ENCODE measurements at regions not wholly inside any gene's neighbourhood (a gene's known extent, or its start where the extent isn't known, plus 50 kb on each side); places are given as distances from the start of the nearest gene placed in this dataset.

DNA sequence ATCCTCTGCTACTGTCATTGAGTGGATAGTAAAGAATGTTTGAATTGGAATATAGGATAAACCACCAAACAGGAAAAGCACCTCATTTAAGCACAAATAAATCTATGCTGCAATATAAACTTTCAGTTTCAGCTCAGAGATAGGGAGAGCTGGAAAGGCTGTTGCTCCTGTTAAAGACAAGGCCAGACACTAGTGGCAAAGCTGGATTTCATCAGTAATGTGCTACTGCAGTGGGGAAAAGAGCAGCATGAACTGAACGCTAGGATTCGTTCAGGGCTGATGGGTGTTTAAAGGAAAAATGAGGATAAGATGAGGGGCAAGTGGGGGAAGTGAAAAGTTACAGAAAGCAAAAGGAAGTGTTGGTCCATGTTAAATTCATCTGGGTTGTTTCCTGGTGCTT is 775.4 kb upstream of the COBL start:
- no peak for DNase-seq (ENCODE audit: low read depth in 6 of 9, low spot score in 9 of 9)
- Histone ChIP-seq H3K4me3 (ENCODE audit: low read length in 2 of 2) (no peak overlapping the region), H3K27me3 (ENCODE audit: control insufficient read depth in 2 of 2, insufficient read depth in 1 of 2, low read length in 1 of 2) (peaks cover 0 to 11% of the 10 kb centered on the region in 2 donors), H3K27ac (ENCODE audit: low read depth in 1 of 2, low read length in 1 of 2) (no peak overlapping the region), H3K9me3 (ENCODE audit: control insufficient read depth in 2 of 2, insufficient read depth in 1 of 2, low read length in 1 of 2) (peaks cover 0 to 9% of the 10 kb centered on the region in 2 donors), H3K4me1 (ENCODE audit: control insufficient read depth in 2 of 2, insufficient read depth in 2 of 2, low read length in 2 of 2) (no peaks in the 10 kb centered on the region), H3K36me3 (ENCODE audit: control insufficient read depth in 2 of 2, insufficient read depth in 2 of 2, low read length in 1 of 2) (no peaks in the 10 kb centered on the region)
- WGBS: 89% methylated on average over 2 of the region's 2 CpGs

DNA sequence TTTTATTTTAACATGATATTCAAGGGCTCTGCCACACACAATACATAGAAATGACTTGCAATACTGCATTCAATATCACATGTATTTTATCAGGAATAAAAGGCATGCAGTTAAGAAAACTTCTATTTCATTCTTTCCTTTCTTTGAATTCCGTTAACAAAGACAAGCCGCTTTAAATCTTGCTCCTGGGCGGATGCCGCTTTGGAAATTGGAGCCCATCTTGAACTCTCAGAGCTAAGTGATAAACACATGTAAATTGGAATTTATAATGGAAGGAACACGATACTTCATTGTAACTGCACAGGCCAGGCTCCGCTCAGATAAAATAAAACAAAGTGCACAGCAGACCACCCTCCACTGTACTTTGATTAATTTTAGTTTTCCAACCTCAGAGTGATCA is 774.5 kb upstream of the COBL start:
- Histone ChIP-seq H3K36me3 (ENCODE audit: control insufficient read depth in 2 of 2, insufficient read depth in 2 of 2, low read length in 1 of 2) (no peaks in the 10 kb centered on the region), H3K27me3 (ENCODE audit: control insufficient read depth in 2 of 2, insufficient read depth in 1 of 2, low read length in 1 of 2) (peaks cover 0 to 11% of the 10 kb centered on the region in 2 donors), H3K4me1 (ENCODE audit: control insufficient read depth in 2 of 2, insufficient read depth in 2 of 2, low read length in 2 of 2) (no peaks in the 10 kb centered on the region), H3K9me3 (ENCODE audit: control insufficient read depth in 2 of 2, insufficient read depth in 1 of 2, low read length in 1 of 2) (peaks cover 0 to 4% of the 10 kb centered on the region in 2 donors), H3K4me3 (ENCODE audit: low read length in 2 of 2) (no peak overlapping the region), H3K27ac (ENCODE audit: low read depth in 1 of 2, low read length in 1 of 2) (no peak overlapping the region)
- WGBS: 88% methylated on average over 6 of the region's 6 CpGs
- no peak for DNase-seq (ENCODE audit: low read depth in 6 of 9, low spot score in 9 of 9)

DNA sequence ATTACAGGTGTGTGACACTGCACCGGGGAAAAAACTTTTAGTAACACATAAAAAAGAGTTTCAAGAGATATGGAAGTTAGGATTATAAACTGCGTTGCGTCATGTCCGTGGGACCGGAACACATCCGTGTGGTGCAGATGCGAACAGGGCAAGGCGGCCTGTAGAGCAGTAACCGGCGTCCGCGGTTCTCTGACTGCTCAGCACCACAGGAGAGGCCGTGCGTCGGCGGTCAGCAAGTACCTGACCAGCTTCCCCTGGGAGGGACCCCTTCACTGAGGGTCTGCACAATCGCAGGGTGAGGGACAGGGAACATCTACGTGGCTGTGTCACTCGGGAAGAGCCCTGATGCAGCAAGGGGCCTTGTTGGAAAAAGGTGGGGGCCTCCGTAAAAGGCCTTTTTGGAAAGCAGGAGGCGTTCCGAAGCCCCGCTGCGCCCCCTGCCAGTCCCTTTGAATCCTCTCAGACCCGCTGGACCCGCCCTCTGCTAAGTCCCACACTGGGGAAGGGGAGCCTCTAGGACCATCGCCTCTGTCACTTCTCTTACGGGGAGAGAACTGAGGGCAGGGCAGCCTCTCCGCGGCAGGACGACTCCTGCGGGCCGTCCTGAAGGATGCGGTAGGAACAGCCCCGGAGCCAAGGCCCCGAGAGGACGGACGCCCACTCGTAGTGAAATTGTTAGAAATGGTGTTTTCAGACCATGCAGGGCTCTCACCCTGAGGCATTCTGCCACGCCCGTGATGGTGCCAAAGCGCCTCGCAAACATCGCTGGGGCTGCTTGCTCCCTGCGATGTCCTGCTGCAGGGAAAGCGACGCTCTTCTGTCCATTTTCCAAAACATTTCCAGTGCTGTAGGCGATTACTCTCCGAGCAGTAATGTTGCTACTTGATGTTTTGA is 771.6 kb upstream of the COBL start:
- WGBS: 13% methylated on average over 49 of the region's 49 CpGs
- Histone ChIP-seq H3K27me3 (ENCODE audit: control insufficient read depth in 2 of 2, insufficient read depth in 1 of 2, low read length in 1 of 2) (peaks cover 0 to 11% of the 10 kb centered on the region in 2 donors), H3K36me3 (ENCODE audit: control insufficient read depth in 2 of 2, insufficient read depth in 2 of 2, low read length in 1 of 2) (no peaks in the 10 kb centered on the region), H3K27ac (ENCODE audit: low read depth in 1 of 2, low read length in 1 of 2) (no peak overlapping the region), H3K4me1 (ENCODE audit: control insufficient read depth in 2 of 2, insufficient read depth in 2 of 2, low read length in 2 of 2) (no peaks in the 10 kb centered on the region), H3K4me3 (ENCODE audit: low read length in 2 of 2) (no peak overlapping the region), H3K9me3 (ENCODE audit: control insufficient read depth in 2 of 2, insufficient read depth in 1 of 2, low read length in 1 of 2) (peaks cover 0 to 4% of the 10 kb centered on the region in 2 donors)
- DNase-seq (ENCODE audit: low read depth in 6 of 9, low spot score in 9 of 9): no peak

DNA sequence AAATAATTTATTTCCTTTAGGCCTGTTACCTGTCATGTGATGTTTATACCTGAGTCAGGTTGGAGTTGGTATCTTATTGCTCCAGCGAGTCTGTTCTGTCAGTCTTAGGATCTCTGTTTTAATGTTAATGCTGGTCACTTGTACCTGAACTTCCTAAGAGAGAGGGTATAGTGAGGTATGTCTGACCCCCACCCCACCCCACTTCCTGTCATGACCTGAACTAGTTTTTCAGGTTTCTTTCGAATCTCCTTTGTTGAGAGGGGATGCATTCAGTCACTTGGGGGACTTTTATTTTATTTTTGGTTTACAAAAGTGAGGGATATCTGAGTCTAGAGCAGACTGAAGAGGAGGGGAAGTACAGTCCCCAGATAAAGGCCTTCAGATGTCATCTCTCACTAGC is 769.0 kb upstream of the COBL start:
- Histone ChIP-seq H3K27ac (ENCODE audit: low read depth in 1 of 2, low read length in 1 of 2) (no peak overlapping the region), H3K4me1 (ENCODE audit: control insufficient read depth in 2 of 2, insufficient read depth in 2 of 2, low read length in 2 of 2) (no peaks in the 10 kb centered on the region), H3K9me3 (ENCODE audit: control insufficient read depth in 2 of 2, insufficient read depth in 1 of 2, low read length in 1 of 2) (peaks cover 0 to 7% of the 10 kb centered on the region in 2 donors), H3K4me3 (ENCODE audit: low read length in 2 of 2) (no peak overlapping the region), H3K27me3 (ENCODE audit: control insufficient read depth in 2 of 2, insufficient read depth in 1 of 2, low read length in 1 of 2) (peaks cover 0 to 11% of the 10 kb centered on the region in 2 donors), H3K36me3 (ENCODE audit: control insufficient read depth in 2 of 2, insufficient read depth in 2 of 2, low read length in 1 of 2) (no peaks in the 10 kb centered on the region)
- 55% methylated on average over 2 of the region's 2 CpGs for WGBS
- no peak for DNase-seq (ENCODE audit: low read depth in 6 of 9, low spot score in 9 of 9)

DNA sequence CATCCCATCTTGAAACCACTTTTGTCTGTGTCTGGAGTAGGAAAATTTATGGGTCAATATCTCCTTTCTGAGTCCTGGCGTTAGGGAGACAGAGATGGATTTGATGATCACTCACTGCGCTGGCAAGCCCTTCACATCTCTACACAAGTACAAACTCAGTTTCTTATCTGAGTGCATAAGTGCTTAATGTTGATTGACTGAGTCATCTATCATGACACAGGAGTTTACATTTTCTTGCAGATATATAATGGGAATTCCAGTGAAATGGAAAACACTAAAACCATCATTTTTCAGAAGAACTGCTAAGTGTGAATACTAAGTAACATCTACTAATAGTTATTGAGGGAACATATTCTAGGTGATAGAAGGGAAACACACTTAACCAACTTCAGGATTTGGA is 763.9 kb upstream of the COBL start:
- no peaks in the 10 kb centered on the region for H3K27me3 ChIP-seq (ENCODE audit: control insufficient read depth in 2 of 2, insufficient read depth in 1 of 2, low read length in 1 of 2)
- no peak for DNase-seq (ENCODE audit: low read depth in 6 of 9, low spot score in 9 of 9)
- peaks cover 0 to 3% of the 10 kb centered on the region in 2 donors for H3K9me3 ChIP-seq (ENCODE audit: control insufficient read depth in 2 of 2, insufficient read depth in 1 of 2, low read length in 1 of 2)
- H3K36me3 ChIP-seq (ENCODE audit: control insufficient read depth in 2 of 2, insufficient read depth in 2 of 2, low read length in 1 of 2): no peaks in the 10 kb centered on the region
- H3K27ac ChIP-seq (ENCODE audit: low read depth in 1 of 2, low read length in 1 of 2): no peak overlapping the region
- 62% methylated on average over 2 of the region's 2 CpGs for WGBS
- H3K4me3 ChIP-seq (ENCODE audit: low read length in 2 of 2): no peak overlapping the region
- H3K4me1 ChIP-seq (ENCODE audit: control insufficient read depth in 2 of 2, insufficient read depth in 2 of 2, low read length in 2 of 2): no peaks in the 10 kb centered on the region

DNA sequence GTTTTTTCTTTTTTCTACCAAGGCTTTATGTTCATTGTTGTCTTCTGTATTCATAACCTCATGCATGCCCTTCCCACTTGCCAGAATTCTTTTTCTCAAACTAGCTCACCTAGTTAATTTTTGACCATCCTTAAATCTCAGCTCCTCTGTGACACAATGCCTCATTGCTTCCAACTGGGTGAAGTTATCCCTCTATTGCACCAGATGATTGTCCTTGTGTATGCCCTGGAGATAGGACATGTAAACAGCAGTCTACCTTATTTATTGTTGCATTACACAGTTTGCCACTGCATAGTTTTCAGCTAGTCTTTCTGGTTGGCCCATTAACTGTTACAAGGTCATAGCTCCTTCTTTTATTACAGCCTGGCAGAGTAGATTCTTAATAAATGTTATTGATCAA is 763.1 kb upstream of the COBL start:
- Histone ChIP-seq H3K27ac (ENCODE audit: low read depth in 1 of 2, low read length in 1 of 2) (no peak overlapping the region), H3K4me3 (ENCODE audit: low read length in 2 of 2) (no peak overlapping the region), H3K9me3 (ENCODE audit: control insufficient read depth in 2 of 2, insufficient read depth in 1 of 2, low read length in 1 of 2) (peaks cover 0 to 3% of the 10 kb centered on the region in 2 donors), H3K36me3 (ENCODE audit: control insufficient read depth in 2 of 2, insufficient read depth in 2 of 2, low read length in 1 of 2) (no peaks in the 10 kb centered on the region), H3K4me1 (ENCODE audit: control insufficient read depth in 2 of 2, insufficient read depth in 2 of 2, low read length in 2 of 2) (no peaks in the 10 kb centered on the region), H3K27me3 (ENCODE audit: control insufficient read depth in 2 of 2, insufficient read depth in 1 of 2, low read length in 1 of 2) (no peaks in the 10 kb centered on the region)
- DNase-seq (ENCODE audit: low read depth in 6 of 9, low spot score in 9 of 9): no peak

DNA sequence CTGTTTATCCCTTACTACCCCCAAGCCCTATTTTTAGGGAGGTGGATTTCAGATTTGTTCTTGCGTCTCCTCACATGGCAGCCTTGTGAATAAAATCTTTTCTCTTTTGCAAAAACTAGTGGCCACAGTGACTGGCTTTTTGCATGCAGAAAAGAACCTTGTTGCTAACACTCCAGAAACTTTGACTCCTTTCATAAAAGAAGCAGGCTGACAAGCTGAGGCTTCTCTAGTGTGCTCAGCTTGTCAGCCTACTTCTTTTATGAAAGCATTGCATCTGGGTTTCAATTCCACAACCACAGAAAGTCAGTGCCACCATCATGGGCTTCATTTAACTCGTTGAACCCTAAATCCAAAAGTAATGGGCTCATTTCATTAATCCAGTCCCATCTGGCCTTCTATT is 761.0 kb upstream of the COBL start:
- Histone ChIP-seq H3K9me3 (ENCODE audit: control insufficient read depth in 2 of 2, insufficient read depth in 1 of 2, low read length in 1 of 2) (peaks cover 0 to 3% of the 10 kb centered on the region in 2 donors), H3K27ac (ENCODE audit: low read depth in 1 of 2, low read length in 1 of 2) (no peak overlapping the region), H3K27me3 (ENCODE audit: control insufficient read depth in 2 of 2, insufficient read depth in 1 of 2, low read length in 1 of 2) (no peaks in the 10 kb centered on the region), H3K4me3 (ENCODE audit: low read length in 2 of 2) (no peak overlapping the region), H3K36me3 (ENCODE audit: control insufficient read depth in 2 of 2, insufficient read depth in 2 of 2, low read length in 1 of 2) (no peaks in the 10 kb centered on the region), H3K4me1 (ENCODE audit: control insufficient read depth in 2 of 2, insufficient read depth in 2 of 2, low read length in 2 of 2) (no peaks in the 10 kb centered on the region)
- WGBS: 87% methylated on average over 2 of the region's 2 CpGs
- DNase-seq (ENCODE audit: low read depth in 6 of 9, low spot score in 9 of 9): no peak

DNA sequence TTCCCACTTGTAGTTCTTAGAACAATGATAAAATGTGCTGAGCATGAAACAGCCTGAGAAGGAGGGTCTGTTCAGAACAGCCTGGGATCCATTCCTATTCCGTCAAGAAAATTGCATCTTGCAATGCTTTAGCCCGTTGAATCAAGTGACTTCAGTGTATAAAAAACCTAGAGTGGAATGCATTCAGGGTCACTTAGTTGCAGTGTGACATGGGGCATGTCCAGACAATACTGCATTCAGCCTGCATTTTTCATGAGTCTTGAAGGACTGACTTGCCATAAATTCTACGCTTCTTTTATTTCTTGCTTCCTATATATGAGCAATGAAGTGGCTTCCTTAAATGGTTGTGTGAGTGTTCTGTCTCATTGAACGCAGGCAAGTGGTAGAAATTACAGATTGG is 758.3 kb upstream of the COBL start:
- Histone ChIP-seq H3K4me3 (ENCODE audit: low read length in 2 of 2) (no peak overlapping the region), H3K36me3 (ENCODE audit: control insufficient read depth in 2 of 2, insufficient read depth in 2 of 2, low read length in 1 of 2) (no peaks in the 10 kb centered on the region), H3K27ac (ENCODE audit: low read depth in 1 of 2, low read length in 1 of 2) (no peak overlapping the region), H3K4me1 (ENCODE audit: control insufficient read depth in 2 of 2, insufficient read depth in 2 of 2, low read length in 2 of 2) (no peaks in the 10 kb centered on the region), H3K9me3 (ENCODE audit: control insufficient read depth in 2 of 2, insufficient read depth in 1 of 2, low read length in 1 of 2) (no peaks in the 10 kb centered on the region), H3K27me3 (ENCODE audit: control insufficient read depth in 2 of 2, insufficient read depth in 1 of 2, low read length in 1 of 2) (no peaks in the 10 kb centered on the region)
- DNase-seq (ENCODE audit: low read depth in 6 of 9, low spot score in 9 of 9): no peak
- WGBS: 89% methylated on average over 4 of the region's 4 CpGs

DNA sequence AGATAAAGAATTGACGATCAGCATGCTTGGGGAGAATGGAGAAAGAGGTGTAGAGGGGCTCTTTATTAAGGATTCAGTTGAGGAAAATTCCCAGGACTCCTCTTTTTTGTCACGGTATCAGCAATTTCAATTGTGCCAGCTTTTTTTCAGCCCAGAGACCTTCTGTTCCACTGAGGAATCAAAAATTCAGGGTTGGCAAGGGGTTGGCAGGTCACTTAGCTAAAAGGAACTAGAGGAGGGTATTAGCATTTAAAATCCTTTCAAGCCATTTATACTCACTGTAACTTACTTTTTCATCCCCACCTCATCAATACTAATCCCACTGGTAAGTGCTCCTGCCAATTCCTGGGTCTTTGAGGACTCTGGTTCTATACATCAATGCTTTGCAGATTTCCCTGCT is 757.5 kb upstream of the COBL start:
- H3K36me3 ChIP-seq (ENCODE audit: control insufficient read depth in 2 of 2, insufficient read depth in 2 of 2, low read length in 1 of 2): no peaks in the 10 kb centered on the region
- H3K27ac ChIP-seq (ENCODE audit: low read depth in 1 of 2, low read length in 1 of 2): no peak overlapping the region
- H3K4me1 ChIP-seq (ENCODE audit: control insufficient read depth in 2 of 2, insufficient read depth in 2 of 2, low read length in 2 of 2): no peaks in the 10 kb centered on the region
- no peaks in the 10 kb centered on the region for H3K9me3 ChIP-seq (ENCODE audit: control insufficient read depth in 2 of 2, insufficient read depth in 1 of 2, low read length in 1 of 2)
- no peak overlapping the region for H3K4me3 ChIP-seq (ENCODE audit: low read length in 2 of 2)
- H3K27me3 ChIP-seq (ENCODE audit: control insufficient read depth in 2 of 2, insufficient read depth in 1 of 2, low read length in 1 of 2): no peaks in the 10 kb centered on the region
- no peak for DNase-seq (ENCODE audit: low read depth in 6 of 9, low spot score in 9 of 9)
- WGBS: 91% methylated on average over 2 of the region's 2 CpGs

Data from thymus (tissue), 11 donors.